GM12878 (cell line): ENCODE measurements at regions not wholly inside any gene's neighbourhood (a gene's known extent, or its start where the extent isn't known, plus 50 kb on each side); places are given as distances from the start of the nearest gene placed in this dataset.

Experiments used
- ATAC-seq: fragments of 200-7000 bp; cut with Tn5 transposase; 3 replicates; pipeline ENCODE4 v1.9.1; 2020; ENCODE audit warnings: mild to moderate bottlenecking, moderate library complexity
- BruUV-seq: library from RNA; stranded (reverse); fragments of 400-500 nt; replicated peaks from 2 replicates; lab custom pipeline; 2021; lab: Mats Ljungman, UMichigan
- CTCF ChIA-PET: fragments of 300-600 bp; sonication (Branson Sonifier 250); formaldehyde crosslinking; extraction: SDS; loops from one replicate; lab custom pipeline; 2021; ENCODE audit warnings: inconsistent platforms; lab: Yijun Ruan, JAX
- POLR2A ChIA-PET: fragments of 350-600 bp; formaldehyde crosslinking; extraction: SDS; loops from one replicate; lab custom pipeline; 2021; ENCODE audit warnings: inconsistent platforms; lab: Charles Lee
- RAD21 ChIA-PET: fragments of 300-600 bp; sonication (Branson Sonifier 250); formaldehyde crosslinking; loops from one replicate; lab custom pipeline; 2023; ENCODE audit warnings: antibody characterized with exemption; ENCODE audit not compliant: unreplicated experiment; lab: Charles Lee
- SMC1A ChIA-PET: fragments of 300-600 bp; sonication (Branson Sonifier 250); formaldehyde crosslinking; loops from one replicate; lab custom pipeline; 2023; ENCODE audit not compliant: unreplicated experiment, uncharacterized antibody; lab: Charles Lee
- DNase-seq: peaks from one replicate; pipeline ENCODE4 v3.0.0-alpha.2; 2011; ENCODE audit warnings: low read depth, low spot score
- FAIRE-seq: peaks from 3 replicates; lab custom pipeline; 2011; peaks lifted over from hg19 to GRCh38; lab: Jason Lieb, UNC
- H2AFZ ChIP-seq: 2 replicates; pipeline ENCODE4 v1.6.0; 2011; ENCODE audit warnings: low read depth, low read length, control low read depth; ENCODE audit not compliant: control insufficient read depth
- H3K27ac ChIP-seq: 2 replicates; pipeline ENCODE4 v1.5.1; 2011; ENCODE audit warnings: control low read depth; ENCODE audit not compliant: control insufficient read depth, insufficient read depth
- H3K27me3 ChIP-seq, 2 experiments: replicated peaks in 1 of 2; 2 replicates each; pipeline versions ENCODE4 v1.6.0 to v1.6.1; 2011; ENCODE audit warnings: low read length in 1 of 2; ENCODE audit not compliant: control insufficient read depth in 2 of 2, insufficient read depth in 2 of 2
- H3K36me3 ChIP-seq, 2 experiments: 2 replicates each; pipeline ENCODE4 v1.5.1; 2011; ENCODE audit warnings: low read length in 1 of 2; ENCODE audit not compliant: control insufficient read depth in 2 of 2, insufficient read depth in 2 of 2
- H3K4me1 ChIP-seq: 2 replicates; pipeline ENCODE4 v1.6.1; 2011; ENCODE audit warnings: mild to moderate bottlenecking, low read length, moderate library complexity, mixed read lengths; ENCODE audit not compliant: control insufficient read depth, insufficient read depth
- H3K4me2 ChIP-seq: 2 replicates; pipeline ENCODE4 v1.6.0; 2011; ENCODE audit warnings: control low read depth; ENCODE audit not compliant: control insufficient read depth, insufficient read depth
- H3K4me3 ChIP-seq: fragments of 200-600 bp; sonication (generic); 2 replicates; pipeline ENCODE4 v1.5.1; 2016
- H3K79me2 ChIP-seq: 2 replicates; pipeline ENCODE4 v1.6.0; 2011; ENCODE audit warnings: low read length; ENCODE audit not compliant: control insufficient read depth, insufficient read depth
- H3K9ac ChIP-seq: 2 replicates; pipeline ENCODE4 v1.8.0; 2011; ENCODE audit warnings: low read length, control low read depth, mixed read lengths; ENCODE audit not compliant: control insufficient read depth, insufficient read depth
- H3K9me3 ChIP-seq: replicated peaks from 3 replicates; pipeline ENCODE4 v1.5.1; 2011; ENCODE audit warnings: mild to moderate bottlenecking, low read length; ENCODE audit not compliant: control insufficient read depth, insufficient read depth
- H4K20me1 ChIP-seq: 2 replicates; pipeline ENCODE4 v1.6.0; 2011; ENCODE audit not compliant: control insufficient read depth, insufficient read depth
- BHLHE40 ChIP-seq, 2 experiments: fragments of 450-650 bp in 1 of 2; IDR thresholded peaks; 2 replicates each; pipeline ENCODE4 v1.6.1; 2011 to 2017; ENCODE audit warnings: low read depth in 2 of 2, borderline replicate concordance in 1 of 2, improper control_type of control experiment in 1 of 2, low read length in 1 of 2, mild to moderate bottlenecking in 1 of 2
- CBX3 ChIP-seq: fragments of 200-600 bp; sonication (generic); IDR thresholded peaks from 2 replicates; pipeline ENCODE4 v1.6.1; 2016; ENCODE audit warnings: low read depth, borderline replicate concordance
- CHD1 ChIP-seq: IDR thresholded peaks from 2 replicates; pipeline ENCODE4 v1.6.1; 2012; ENCODE audit warnings: low read depth, low read length, improper control_type of control experiment
- CTCF ChIP-seq, 3 experiments: IDR thresholded peaks in 2 of 3; conservative IDR thresholded peaks in 1 of 3; 2 replicates each; pipeline ENCODE4 v1.5.1; 2011; ENCODE audit warnings: low read depth in 3 of 3, low read length in 3 of 3, mild to moderate bottlenecking in 3 of 3, control low read depth in 2 of 3, moderate library complexity in 2 of 3, inconsistent platforms in 1 of 3, mixed read lengths in 1 of 3; ENCODE audit not compliant: control insufficient read depth in 2 of 3, insufficient read depth in 1 of 3; ENCODE audit errors: extremely low read depth in 1 of 3
- GABPA ChIP-seq: IDR thresholded peaks from 2 replicates; pipeline ENCODE4 v1.6.1; 2014; ENCODE audit warnings: antibody characterized with exemption, low read depth, mild to moderate bottlenecking, inconsistent platforms
- HCFC1 ChIP-seq: fragments of 150-350 bp; IDR thresholded peaks from 2 replicates; pipeline ENCODE4 v1.6.1; 2014; ENCODE audit warnings: low read length
- MYB ChIP-seq: fragments of 150-350 bp; IDR thresholded peaks from 2 replicates; pipeline ENCODE4 v1.6.1; 2014; ENCODE audit warnings: mild to moderate bottlenecking, low read depth, low read length, borderline replicate concordance
- PAX8 ChIP-seq: fragments of 450-650 bp; IDR thresholded peaks from 2 replicates; pipeline ENCODE4 v1.6.1; 2017; ENCODE audit warnings: mild to moderate bottlenecking, moderate library complexity
- TCF12 ChIP-seq: IDR thresholded peaks from 2 replicates; pipeline ENCODE4 v1.6.1; 2011; ENCODE audit warnings: low read depth, mild to moderate bottlenecking, low read length
- YY1 ChIP-seq: IDR thresholded peaks from 2 replicates; pipeline ENCODE4 v1.6.1; 2011; ENCODE audit warnings: low read depth, mild to moderate bottlenecking, low read length
- WGBS: methylation state at CpG from one replicate; pipeline ENCODE4 v1.1.6; 2016; ENCODE audit warnings: low lambda C conversion rate; ENCODE audit not compliant: insufficient replicate concordance, insufficient coverage; ENCODE audit errors: missing lambda C conversion rate; 5-methylcytosine and 5-hydroxymethylcytosine counted together
- in situ Hi-C: fragments of 300-500 bp; cut with MboI; formaldehyde crosslinking; loops from 9 replicates; pipeline ENCODE4 v1.14.3; 2018; ENCODE audit warnings: mixed read lengths
- intact Hi-C: fragments of 100-400 bp; cut with micrococcal nuclease; formaldehyde crosslinking; loops from one replicate; pipeline ENCODE4 v1.14.2; 2022; ENCODE audit not compliant: unreplicated experiment
- TF ChIP-seq, protein P1 (sequence below): fragments of 450-650 bp; IDR thresholded peaks from 2 replicates; pipeline ENCODE4 v1.6.1; 2017; ENCODE audit warnings: antibody characterized with exemption, mild to moderate bottlenecking, moderate library complexity

GRCh38 chr10:108545921-108546320, 1377.4 kb downstream of the XPNPEP1 start:
- peak overlapping the region; percentile 74 for H2AFZ ChIP-seq
- BruUV-seq = no TSS peak
- WGBS = 92% methylated on average over 1 of the region's 1 CpG
- H3K79me2 ChIP-seq = no peaks in the 10 kb centered on the region
- in situ Hi-C loops = loop anchor here (25.0 kb wide), 1 partner anchor 1134 kb away; no protein-coding TSS in a partner anchor
- H4K20me1 ChIP-seq = no peaks in the 10 kb centered on the region
- FAIRE-seq (no peak), ATAC-seq (peak; percentile 89), DNase-seq (peak; percentile 17)
- H3K27me3 ChIP-seq = no peaks in the 10 kb centered on the region
- POLR2A ChIA-PET = no interaction called here
- intact Hi-C loops = loop anchor here (2.0 to 5.0 kb wide), 4 partner anchors 53 to 473 kb away; no protein-coding TSS in a partner anchor
- SMC1A ChIA-PET = no interaction called here
- H3K4me3 ChIP-seq = no peak overlapping the region
- no peak overlapping the region for H3K27ac ChIP-seq
- TF ChIP-seq MYB = no peak
- TF ChIP-seq YY1 = 0 out of 2 replicates have a peak, but pooled peaks have one; percentile 30
- TF ChIP-seq GABPA = 0 out of 2 replicates have a peak, but pooled peaks have one; percentile 26
- TF ChIP-seq, all 136 proteins: peak for 2
- RAD21 ChIA-PET = interaction anchor here (1.2 kb wide), 1 partner anchor 731 kb away, joined by 3 read pairs; no protein-coding TSS in a partner anchor
- Histone ChIP-seq H3K4me2 (0 out of 2 replicates have a peak overlapping the region, but pooled peaks have one; percentile 7), H3K9ac (no peak overlapping the region), H3K4me1 (no peaks in the 10 kb centered on the region; the same call in 1 of the 2 replicates), H3K9me3 (no peaks in the 10 kb centered on the region; the same call in 2 of the 3 replicates), H3K36me3 (no peaks in the 10 kb centered on the region)
- CTCF ChIA-PET = interaction anchor here (1.2 to 1.4 kb wide), 2 partner anchors 18 to 1136 kb away, joined by 4 read pairs; no protein-coding TSS in a partner anchor

DNA sequence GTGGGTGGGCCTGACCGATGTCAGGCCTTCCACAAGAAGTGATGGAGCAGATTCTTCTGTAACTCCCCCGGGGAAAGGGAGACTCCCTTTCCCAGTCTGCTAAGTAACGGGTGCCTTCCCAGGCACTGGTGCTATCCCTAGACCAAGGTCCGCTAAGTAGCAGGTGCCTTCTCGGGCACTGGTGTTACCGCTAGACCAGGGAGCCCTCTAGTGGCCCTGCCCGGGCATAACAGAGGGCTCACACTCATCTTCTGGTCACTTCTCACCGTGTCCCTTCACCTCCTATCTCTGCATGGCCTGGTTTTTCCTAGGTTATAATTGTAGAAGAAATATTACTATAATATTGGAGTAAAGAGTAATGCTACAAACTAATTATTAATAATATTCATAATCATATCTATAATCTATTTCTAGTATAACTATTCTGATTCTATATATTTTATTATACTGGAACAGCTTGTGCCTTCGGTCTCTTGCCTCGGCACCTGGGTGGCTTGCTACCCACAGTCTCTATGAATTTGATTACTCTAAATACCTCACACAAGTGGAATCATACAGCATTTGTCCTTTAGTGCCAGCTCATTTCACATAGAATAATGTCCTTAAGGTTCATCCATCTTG, 1378.7 kb downstream of the XPNPEP1 start:
- FAIRE-seq (peak; percentile 92), ATAC-seq (peak; percentile 90)
- SMC1A ChIA-PET = interaction anchor here (0.7 to 2.2 kb wide), 11 partner anchors 16 to 1839 kb away, joined by 3 to 6 read pairs (median 4); no protein-coding TSS in a partner anchor
- TF ChIP-seq HCFC1 (no peak), TCF12 (0 out of 2 replicates have a peak, but pooled peaks have one; percentile 42), CBX3 (no peak), CTCF (IDR thresholded peaks at IDR 0.05 in 2 of 3, conservative IDR thresholded peaks at IDR 0.05 in 1 of 3; ENCODE audit: control insufficient read depth in 2 of 3, extremely low read depth in 1 of 3, insufficient read depth in 1 of 3, low read depth in 3 of 3, low read length in 3 of 3) (peak; percentile 79 to 97 (median 92)), PAX8 (no peak), BHLHE40 (IDR thresholded peaks at IDR 0.05; ENCODE audit: borderline replicate concordance in 1 of 2, low read depth in 2 of 2, low read length in 1 of 2) (peak in 1 of 2 experiments; percentile 44; a peak in 1 of 4 replicates), CHD1 (no peak)
- TF ChIP-seq, protein P1, sequence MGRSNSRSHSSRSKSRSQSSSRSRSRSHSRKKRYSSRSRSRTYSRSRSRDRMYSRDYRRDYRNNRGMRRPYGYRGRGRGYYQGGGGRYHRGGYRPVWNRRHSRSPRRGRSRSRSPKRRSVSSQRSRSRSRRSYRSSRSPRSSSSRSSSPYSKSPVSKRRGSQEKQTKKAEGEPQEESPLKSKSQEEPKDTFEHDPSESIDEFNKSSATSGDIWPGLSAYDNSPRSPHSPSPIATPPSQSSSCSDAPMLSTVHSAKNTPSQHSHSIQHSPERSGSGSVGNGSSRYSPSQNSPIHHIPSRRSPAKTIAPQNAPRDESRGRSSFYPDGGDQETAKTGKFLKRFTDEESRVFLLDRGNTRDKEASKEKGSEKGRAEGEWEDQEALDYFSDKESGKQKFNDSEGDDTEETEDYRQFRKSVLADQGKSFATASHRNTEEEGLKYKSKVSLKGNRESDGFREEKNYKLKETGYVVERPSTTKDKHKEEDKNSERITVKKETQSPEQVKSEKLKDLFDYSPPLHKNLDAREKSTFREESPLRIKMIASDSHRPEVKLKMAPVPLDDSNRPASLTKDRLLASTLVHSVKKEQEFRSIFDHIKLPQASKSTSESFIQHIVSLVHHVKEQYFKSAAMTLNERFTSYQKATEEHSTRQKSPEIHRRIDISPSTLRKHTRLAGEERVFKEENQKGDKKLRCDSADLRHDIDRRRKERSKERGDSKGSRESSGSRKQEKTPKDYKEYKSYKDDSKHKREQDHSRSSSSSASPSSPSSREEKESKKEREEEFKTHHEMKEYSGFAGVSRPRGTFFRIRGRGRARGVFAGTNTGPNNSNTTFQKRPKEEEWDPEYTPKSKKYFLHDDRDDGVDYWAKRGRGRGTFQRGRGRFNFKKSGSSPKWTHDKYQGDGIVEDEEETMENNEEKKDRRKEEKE = no peak

More for the DNA sequence above, 1378.7 kb downstream of the XPNPEP1 start:
- H3K27me3 ChIP-seq = no peaks in the 10 kb centered on the region
- intact Hi-C loops (loop anchor here (1.0 to 5.0 kb wide), 10 partner anchors 54 to 1837 kb away; no protein-coding TSS in a partner anchor), in situ Hi-C loops (loop anchor here (25.0 kb wide), 1 partner anchor 1132 kb away; no protein-coding TSS in a partner anchor)
- H3K27ac ChIP-seq = no peak overlapping the region
- H3K9ac ChIP-seq = no peak overlapping the region
- POLR2A ChIA-PET = no interaction called here
- H4K20me1 ChIP-seq = no peaks in the 10 kb centered on the region
- 38% methylated on average over 10 of the region's 10 CpGs for WGBS
- no peaks in the 10 kb centered on the region for H3K79me2 ChIP-seq
- BruUV-seq = no TSS peak
- no peak overlapping the region for H3K4me3 ChIP-seq
- H3K4me1 ChIP-seq = no peaks in the 10 kb centered on the region; the same call in 1 of the 2 replicates
- RAD21 ChIA-PET = interaction anchor here (0.6 to 1.3 kb wide), 7 partner anchors 16 to 1564 kb away, joined by 3 to 4 read pairs (median 3); no protein-coding TSS in a partner anchor
- no peak overlapping the region for H2AFZ ChIP-seq
- no peak for DNase-seq
- no peak overlapping the region for H3K4me2 ChIP-seq
- H3K9me3 ChIP-seq = no peaks in the 10 kb centered on the region; the same call in 2 of the 3 replicates
- CTCF ChIA-PET = interaction anchor here (0.6 to 2.2 kb wide), 14 partner anchors 11 to 1839 kb away, joined by 3 to 12 read pairs (median 4); no protein-coding TSS in a partner anchor
- no peaks in the 10 kb centered on the region for H3K36me3 ChIP-seq
